ENCODE measurements at regions not wholly inside any gene's neighbourhood (a gene's known extent, or its start where the extent isn't known, plus 50 kb on each side); places are given as distances from the start of the nearest gene placed in this dataset.

DNA sequence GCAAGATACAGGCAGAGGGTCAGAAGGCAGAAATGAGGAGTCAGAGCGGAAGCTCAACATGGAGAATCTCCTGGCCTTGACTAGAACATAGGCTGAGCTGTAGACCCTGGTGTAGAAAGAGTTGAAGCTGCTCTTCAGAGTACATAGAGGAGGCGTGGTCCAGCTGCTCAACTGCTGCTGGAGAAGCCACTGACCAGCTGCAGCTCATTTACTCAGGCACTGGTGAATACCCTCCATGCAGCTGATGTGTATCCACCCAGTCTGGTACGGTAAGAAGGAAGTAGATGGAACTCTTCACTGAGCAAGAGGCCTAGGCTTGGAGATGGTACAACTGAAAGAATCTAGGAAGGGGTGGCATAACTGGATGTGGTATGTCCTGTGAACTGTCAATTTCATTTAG, 148.8 kb upstream of the DHRS4 start:
- Histone ChIP-seq H3K9me3 (ENCODE audit: control insufficient read depth in 2 of 3, low read length in 3 of 3) (peaks cover 0 to 8% (median 0%) of the 10 kb centered on the region in 3 experiments), H3K4me1 (ENCODE audit: control insufficient read depth in 2 of 2, insufficient read depth in 2 of 2, low read length in 2 of 2) (no peaks in the 10 kb centered on the region), H3K27ac (ENCODE audit: low read depth, low read length) (no peak overlapping the region), H3K27me3 (ENCODE audit: control insufficient read depth in 2 of 2, insufficient read depth in 2 of 2, low read length in 2 of 2) (no peaks in the 10 kb centered on the region), H3K36me3 (ENCODE audit: control insufficient read depth in 2 of 3, insufficient read depth in 3 of 3, low read length in 3 of 3) (no peaks in the 10 kb centered on the region), H3K4me3 (ENCODE audit: low read length) (no peak overlapping the region)
- intact Hi-C loops (cut with micrococcal nuclease), result no loop called here
- no peaks in the 10 kb centered on the region for H3K4me1 Mint-ChIP-seq
- no peak overlapping the region for H3K27ac Mint-ChIP-seq
- peaks cover 0 to 11% (median 6%) of the 10 kb centered on the region in 5 donors for H3K36me3 Mint-ChIP-seq
- H3K4me3 Mint-ChIP-seq, result no peak overlapping the region
- ChIA-PET CTCF (no interaction called here), POLR2A (no interaction called here)
- DNase-seq, result no peak
- H3K9me3 Mint-ChIP-seq, result peaks cover 6 to 28% (median 15%) of the 10 kb centered on the region in 11 donors
- H3K27me3 Mint-ChIP-seq, result peaks cover 8 to 26% (median 18%) of the 10 kb centered on the region in 5 donors
- no peak for ATAC-seq

DNA sequence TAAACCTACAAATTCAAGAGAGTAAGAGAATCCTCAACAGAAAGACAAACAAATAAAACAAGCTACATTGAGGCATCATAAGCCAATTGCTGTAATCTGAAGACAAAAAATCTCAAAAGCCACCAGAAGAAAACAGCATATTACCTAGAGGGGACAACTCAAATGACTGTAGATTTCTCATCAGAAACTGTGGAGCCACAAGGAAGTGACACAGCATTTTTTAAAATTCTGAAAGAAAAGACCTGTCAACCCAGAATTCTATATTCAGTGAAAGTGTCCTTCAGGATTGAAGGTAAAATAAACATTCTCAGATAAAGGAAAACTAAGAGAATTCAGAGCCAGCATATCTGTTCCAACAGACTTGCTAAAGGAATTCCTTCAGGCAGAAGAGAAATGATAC, 147.8 kb upstream of the DHRS4 start:
- no peaks in the 10 kb centered on the region for H3K4me1 Mint-ChIP-seq
- peaks cover 4 to 22% (median 15%) of the 10 kb centered on the region in 5 donors for H3K27me3 Mint-ChIP-seq
- Histone ChIP-seq H3K4me1 (ENCODE audit: control insufficient read depth in 2 of 2, insufficient read depth in 2 of 2, low read length in 2 of 2) (no peaks in the 10 kb centered on the region), H3K36me3 (ENCODE audit: control insufficient read depth in 2 of 3, insufficient read depth in 3 of 3, low read length in 3 of 3) (no peaks in the 10 kb centered on the region), H3K27ac (ENCODE audit: low read depth, low read length) (no peak overlapping the region), H3K9me3 (ENCODE audit: control insufficient read depth in 2 of 3, low read length in 3 of 3) (peaks cover 0 to 8% (median 0%) of the 10 kb centered on the region in 3 experiments), H3K27me3 (ENCODE audit: control insufficient read depth in 2 of 2, insufficient read depth in 2 of 2, low read length in 2 of 2) (no peaks in the 10 kb centered on the region), H3K4me3 (ENCODE audit: low read length) (no peak overlapping the region)
- peaks cover 6 to 28% (median 15%) of the 10 kb centered on the region in 11 donors for H3K9me3 Mint-ChIP-seq
- H3K36me3 Mint-ChIP-seq, result peaks cover 0 to 11% (median 6%) of the 10 kb centered on the region in 5 donors
- H3K27ac Mint-ChIP-seq, result no peak overlapping the region
- intact Hi-C loops (cut with micrococcal nuclease), result no loop called here
- ChIA-PET CTCF (no interaction called here), POLR2A (no interaction called here)
- no peak for ATAC-seq
- no peak overlapping the region for H3K4me3 Mint-ChIP-seq
- DNase-seq, result no peak

DNA sequence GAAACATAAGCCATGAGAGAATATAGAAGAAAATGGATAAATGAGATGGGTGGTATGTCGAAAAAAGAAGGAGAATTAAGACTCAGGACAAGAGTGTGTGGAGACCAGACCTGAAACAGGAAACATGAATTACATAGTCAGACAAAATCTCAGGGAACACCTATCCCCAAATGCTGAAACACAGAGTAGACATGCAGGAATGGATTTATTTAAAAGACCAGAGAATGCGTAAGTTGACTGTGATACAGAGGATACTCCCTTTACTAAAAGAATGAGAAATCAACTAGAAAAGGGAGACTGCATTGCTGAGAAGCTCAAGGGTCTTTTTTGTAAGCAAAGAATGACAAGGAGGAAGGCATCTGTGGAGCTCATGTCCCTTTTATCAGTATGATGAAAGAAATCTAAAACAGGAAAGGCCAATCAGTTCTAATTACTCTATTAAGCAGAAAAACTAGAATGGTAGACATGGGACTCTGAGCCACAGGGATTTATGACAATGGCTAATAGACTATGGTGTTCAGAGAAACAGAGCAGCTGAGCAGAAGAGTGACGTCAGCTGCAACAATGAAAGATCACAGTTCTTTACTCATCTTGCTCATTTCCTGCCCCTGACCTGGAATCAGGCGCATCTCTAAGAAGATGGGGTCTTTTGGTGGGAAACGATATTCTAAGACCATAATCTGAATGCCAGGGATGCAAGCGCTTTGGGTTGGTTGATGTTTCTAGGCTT, 138.9 kb upstream of the DHRS4 start:
- DNase-seq (no peak), ATAC-seq (no peak)
- ChIA-PET CTCF (no interaction called here), POLR2A (interaction anchor here (0.8 kb wide), 1 partner anchor 96 kb away, joined by 3 read pairs; no protein-coding TSS in a partner anchor)
- peaks cover 0 to 18% (median 4%) of the 10 kb centered on the region in 11 donors for H3K9me3 Mint-ChIP-seq
- H3K27ac Mint-ChIP-seq, result no peak overlapping the region
- H3K27me3 ChIP-seq (ENCODE audit: control insufficient read depth in 2 of 2, insufficient read depth in 2 of 2, low read length in 2 of 2), result no peaks in the 10 kb centered on the region
- intact Hi-C loops (cut with micrococcal nuclease), result no loop called here
- no peak overlapping the region for H3K27ac ChIP-seq (ENCODE audit: low read depth, low read length)
- no peak overlapping the region for H3K4me3 ChIP-seq (ENCODE audit: low read length)
- H3K4me3 Mint-ChIP-seq, result no peak overlapping the region
- no peaks in the 10 kb centered on the region for H3K4me1 ChIP-seq (ENCODE audit: control insufficient read depth in 2 of 2, insufficient read depth in 2 of 2, low read length in 2 of 2)
- H3K27me3 Mint-ChIP-seq, result peaks cover 0 to 8% (median 0%) of the 10 kb centered on the region in 5 donors
- peaks cover 0 to 4% (median 0%) of the 10 kb centered on the region in 5 donors for H3K36me3 Mint-ChIP-seq
- no peaks in the 10 kb centered on the region for H3K4me1 Mint-ChIP-seq
- no peaks in the 10 kb centered on the region for H3K36me3 ChIP-seq (ENCODE audit: control insufficient read depth in 2 of 3, insufficient read depth in 3 of 3, low read length in 3 of 3)
- no peaks in the 10 kb centered on the region for H3K9me3 ChIP-seq (ENCODE audit: control insufficient read depth in 2 of 3, low read length in 3 of 3)

DNA sequence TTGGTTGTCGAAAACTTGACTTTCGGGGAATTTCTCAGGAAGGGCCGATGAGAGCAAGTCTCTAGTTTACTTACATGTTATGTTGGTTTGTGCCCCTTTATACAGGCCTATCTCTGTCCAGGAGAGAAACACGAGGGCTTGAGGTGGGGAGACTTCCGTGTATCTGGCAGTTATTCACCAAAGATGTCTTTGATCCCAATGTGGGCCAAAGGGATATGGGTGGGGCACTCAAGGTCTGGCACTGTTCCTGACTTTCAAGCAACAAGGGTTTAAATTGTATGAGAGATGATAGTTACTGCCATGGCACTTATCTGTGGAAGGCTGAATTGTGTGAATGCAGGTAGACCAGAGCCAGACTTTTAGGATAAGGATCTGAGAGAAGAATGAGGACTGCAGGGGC, 137.2 kb upstream of the DHRS4 start:
- no peaks in the 10 kb centered on the region for H3K27me3 ChIP-seq (ENCODE audit: control insufficient read depth in 2 of 2, insufficient read depth in 2 of 2, low read length in 2 of 2)
- Mint-ChIP-seq H3K4me1 (no peaks in the 10 kb centered on the region), H3K9me3 (peaks cover 2 to 18% (median 5%) of the 10 kb centered on the region in 11 donors), H3K4me3 (no peak overlapping the region), H3K27me3 (peaks cover 0 to 8% (median 0%) of the 10 kb centered on the region in 5 donors), H3K36me3 (peaks cover 0 to 4% (median 0%) of the 10 kb centered on the region in 5 donors), H3K27ac (no peak overlapping the region)
- H3K36me3 ChIP-seq (ENCODE audit: control insufficient read depth in 2 of 3, insufficient read depth in 3 of 3, low read length in 3 of 3), result no peaks in the 10 kb centered on the region
- ATAC-seq, result no peak
- ChIA-PET POLR2A (no interaction called here), CTCF (interaction anchor here (0.8 kb wide), 1 partner anchor 35 kb away, joined by 5 read pairs; no protein-coding TSS in a partner anchor)
- H3K27ac ChIP-seq (ENCODE audit: low read depth, low read length), result no peak overlapping the region
- H3K9me3 ChIP-seq (ENCODE audit: control insufficient read depth in 2 of 3, low read length in 3 of 3), result no peaks in the 10 kb centered on the region
- DNase-seq, result no peak
- intact Hi-C loops (cut with micrococcal nuclease), result no loop called here
- H3K4me3 ChIP-seq (ENCODE audit: low read length), result no peak overlapping the region
- H3K4me1 ChIP-seq (ENCODE audit: control insufficient read depth in 2 of 2, insufficient read depth in 2 of 2, low read length in 2 of 2), result no peaks in the 10 kb centered on the region

DNA sequence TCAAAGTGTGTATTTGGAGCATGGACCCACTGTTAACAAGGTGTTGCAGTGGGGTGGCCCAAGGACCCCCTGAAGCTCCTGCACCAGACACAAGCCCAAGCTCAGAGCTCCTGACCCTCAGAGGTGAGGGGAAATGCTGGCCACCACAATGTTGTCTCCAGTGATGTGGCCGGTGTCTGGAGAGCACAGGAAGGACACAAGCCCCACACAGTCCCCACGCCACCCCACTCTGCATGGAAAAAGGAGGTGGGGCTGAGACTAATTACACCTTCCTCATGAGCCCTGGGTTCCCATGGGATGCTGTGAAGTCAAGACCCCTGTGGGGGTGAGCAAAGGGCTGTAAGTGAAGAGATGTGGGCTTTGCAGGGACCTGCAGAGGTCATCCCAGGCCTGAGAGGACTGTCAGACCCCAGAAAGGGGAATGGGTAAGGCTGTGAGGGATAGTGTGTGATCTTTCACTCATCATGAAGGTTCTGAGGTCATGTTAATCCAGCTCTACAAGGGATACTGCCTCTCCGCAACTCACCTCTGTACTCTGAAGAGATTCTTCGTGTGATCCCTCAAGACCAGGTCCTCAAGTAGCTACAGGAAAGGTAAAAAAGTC, 136.3 kb upstream of the DHRS4 start:
- no peaks in the 10 kb centered on the region for H3K9me3 ChIP-seq (ENCODE audit: control insufficient read depth in 2 of 3, low read length in 3 of 3)
- no peaks in the 10 kb centered on the region for H3K4me1 ChIP-seq (ENCODE audit: control insufficient read depth in 2 of 2, insufficient read depth in 2 of 2, low read length in 2 of 2)
- intact Hi-C loops (cut with micrococcal nuclease), result no loop called here
- ChIA-PET CTCF (no interaction called here), POLR2A (no interaction called here)
- no peak overlapping the region for H3K27ac ChIP-seq (ENCODE audit: low read depth, low read length)
- H3K9me3 Mint-ChIP-seq, result peaks cover 2 to 18% (median 5%) of the 10 kb centered on the region in 11 donors
- no peaks in the 10 kb centered on the region for H3K36me3 ChIP-seq (ENCODE audit: control insufficient read depth in 2 of 3, insufficient read depth in 3 of 3, low read length in 3 of 3)
- no peaks in the 10 kb centered on the region for H3K4me1 Mint-ChIP-seq
- ATAC-seq (no peak), DNase-seq (no peak)
- H3K4me3 Mint-ChIP-seq, result no peak overlapping the region
- H3K4me3 ChIP-seq (ENCODE audit: low read length), result no peak overlapping the region
- H3K27me3 ChIP-seq (ENCODE audit: control insufficient read depth in 2 of 2, insufficient read depth in 2 of 2, low read length in 2 of 2), result no peaks in the 10 kb centered on the region
- peaks cover 0 to 4% (median 0%) of the 10 kb centered on the region in 5 donors for H3K36me3 Mint-ChIP-seq
- H3K27me3 Mint-ChIP-seq, result peaks cover 0 to 8% (median 0%) of the 10 kb centered on the region in 5 donors
- no peak overlapping the region for H3K27ac Mint-ChIP-seq

- Histone ChIP-seq H3K9me3 (ENCODE audit: control insufficient read depth in 2 of 3, low read length in 3 of 3) (no peaks in the 10 kb centered on the region), H3K4me1 (ENCODE audit: control insufficient read depth in 2 of 2, insufficient read depth in 2 of 2, low read length in 2 of 2) (no peaks in the 10 kb centered on the region), H3K27ac (ENCODE audit: low read depth, low read length) (no peak overlapping the region), H3K27me3 (ENCODE audit: control insufficient read depth in 2 of 2, insufficient read depth in 2 of 2, low read length in 2 of 2) (no peaks in the 10 kb centered on the region), H3K36me3 (ENCODE audit: control insufficient read depth in 2 of 3, insufficient read depth in 3 of 3, low read length in 3 of 3) (no peaks in the 10 kb centered on the region), H3K4me3 (ENCODE audit: low read length) (no peak overlapping the region)
- H3K4me3 Mint-ChIP-seq, result no peak overlapping the region
- intact Hi-C loops (cut with micrococcal nuclease), result no loop called here
- no peak overlapping the region for H3K27ac Mint-ChIP-seq
- H3K36me3 Mint-ChIP-seq, result no peaks in the 10 kb centered on the region
- POLR2A ChIA-PET, result no interaction called here
- peaks cover 0 to 15% (median 9%) of the 10 kb centered on the region in 5 donors for H3K27me3 Mint-ChIP-seq
- H3K9me3 Mint-ChIP-seq, result no peaks in the 10 kb centered on the region
- DNase-seq, result no peak
- ATAC-seq, result no peak
- CTCF ChIA-PET, result no interaction called here
- peaks cover 0 to 2% (median 0%) of the 10 kb centered on the region in 7 donors for H3K4me1 Mint-ChIP-seq
Measured at GRCh38 chr14:23827100-23827892, 126.3 kb upstream of the DHRS4 start.

Measured in naive thymus-derived CD4-positive, alpha-beta T cell (primary cell).